GM21737 (cell line): ENCODE measurements at regions not wholly inside any gene's neighbourhood (a gene's known extent, or its start where the extent isn't known, plus 50 kb on each side); places are given as distances from the start of the nearest gene placed in this dataset.

Experiments used
- ATAC-seq: cut with Tn5 transposase; IDR thresholded peaks from one replicate; pipeline ENCODE4 v1.9.1; 2021; ENCODE audit warnings: mild to moderate bottlenecking, moderate library complexity; ENCODE audit not compliant: unreplicated experiment

GRCh38 chr2:187922846-187923245, 368.6 kb upstream of the TFPI start:
- no peak for ATAC-seq

GRCh38 chr2:187924293-187924692, 367.4 kb upstream of the GULP1 start:
- ATAC-seq, result no peak

- ATAC-seq, result no peak
These were observed 357.4 kb upstream of the GULP1 start for GRCh38 chr2:187934236-187934635.

- ATAC-seq, result no peak
These were observed 357.0 kb upstream of the GULP1 start for GRCh38 chr2:187934692-187935091.

GRCh38 chr2:187935126-187935525, 356.5 kb upstream of the GULP1 start:
- no peak for ATAC-seq

GRCh38 chr2:187936228-187936627, 355.4 kb upstream of the GULP1 start:
- ATAC-seq, result no peak

GRCh38 chr2:187939180-187939579, 352.5 kb upstream of the GULP1 start:
- no peak for ATAC-seq

GRCh38 chr2:187942876-187943275, 348.8 kb upstream of the GULP1 start:
- no peak for ATAC-seq

GRCh38 chr2:187943772-187944369, 347.8 kb upstream of the GULP1 start:
- ATAC-seq, result no peak

GRCh38 chr2:187949859-187950258, 341.8 kb upstream of the GULP1 start:
- no peak for ATAC-seq

- no peak for ATAC-seq
These were observed 340.0 kb upstream of the GULP1 start for GRCh38 chr2:187951470-187952218.

GRCh38 chr2:187956906-187957534, 334.7 kb upstream of the GULP1 start:
- no peak for ATAC-seq

- no peak for ATAC-seq
These were observed 331.9 kb upstream of the GULP1 start for GRCh38 chr2:187959821-187960220.

- ATAC-seq, result no peak
These were observed 329.1 kb upstream of the GULP1 start for GRCh38 chr2:187962538-187962937.

- ATAC-seq, result no peak
These were observed 326.9 kb upstream of the GULP1 start for GRCh38 chr2:187964746-187965145.

GRCh38 chr2:187966924-187967323, 324.8 kb upstream of the GULP1 start:
- no peak for ATAC-seq

- no peak for ATAC-seq
These were observed 319.8 kb upstream of the GULP1 start for GRCh38 chr2:187971893-187972292.

GRCh38 chr2:187976259-187976985, 315.3 kb upstream of the GULP1 start:
- ATAC-seq, result no peak

- no peak for ATAC-seq
These were observed 314.7 kb upstream of the GULP1 start for GRCh38 chr2:187976986-187977333.

- ATAC-seq, result no peak
These were observed 313.3 kb upstream of the GULP1 start for GRCh38 chr2:187978356-187978755.

- peak; percentile 72 for ATAC-seq
These were observed 309.0 kb upstream of the GULP1 start for GRCh38 chr2:187982668-187983067.

GRCh38 chr2:187985195-187985594, 306.5 kb upstream of the GULP1 start:
- ATAC-seq, result no peak
